Central memory CD8-positive, alpha-beta T cell (primary cell): ENCODE measurements at regions not wholly inside any gene's neighbourhood (a gene's known extent, or its start where the extent isn't known, plus 50 kb on each side); places are given as distances from the start of the nearest gene placed in this dataset.
"Not testable (repeated sequence)": the region's sequence is repeated elsewhere in the genome, so short reads cannot be mapped to it uniquely, and the experiment has no call there.

Experiments
- ATAC-seq: fragments of 150-1000 bp; cut with Tn5 transposase; replicated peaks from 2 replicates; pipeline ENCODE4 v1.10.0; 2022; ENCODE audit warnings: mild to moderate bottlenecking, moderate FRiP score, moderate number of reproducible peaks; ENCODE audit not compliant: poor library complexity, severe bottlenecking; ENCODE audit errors: extremely low read depth
- DNase-seq, 2 donors: peaks; one replicate each; pipeline ENCODE4 v3.0.0; 2021; ENCODE audit warnings: low spot score in 2 of 2
- H3K27ac Mint-ChIP-seq: one replicate; pipeline ENCODE4 v1.8.0; 2022; ENCODE audit warnings: low read depth, mild to moderate bottlenecking, moderate library complexity, mixed read lengths
- H3K27me3 Mint-ChIP-seq: one replicate; pipeline ENCODE4 v1.8.0; 2022; ENCODE audit warnings: mixed read lengths
- H3K36me3 Mint-ChIP-seq: one replicate; pipeline ENCODE4 v1.8.0; 2022; ENCODE audit warnings: mild to moderate bottlenecking, moderate library complexity, mixed read lengths; ENCODE audit not compliant: insufficient read depth
- H3K4me1 Mint-ChIP-seq: one replicate; pipeline ENCODE4 v1.8.0; 2022; ENCODE audit warnings: mixed read lengths
- H3K4me3 Mint-ChIP-seq: one replicate; pipeline ENCODE4 v1.8.0; 2022; ENCODE audit warnings: mild to moderate bottlenecking, moderate library complexity, mixed read lengths
- H3K9me3 Mint-ChIP-seq: one replicate; pipeline ENCODE4 v1.8.0; 2022; ENCODE audit warnings: mixed read lengths

GRCh38 chr19:20367811-20368294, 197.7 kb downstream of the ZNF737 start:
- Mint-ChIP-seq H3K27me3 (peaks cover 6% of the 10 kb centered on the region), H3K4me1 (no peaks in the 10 kb centered on the region), H3K27ac (no peak overlapping the region), H3K4me3 (no peak overlapping the region), H3K36me3 (peaks cover 3% of the 10 kb centered on the region), H3K9me3 (peaks cover 6% of the 10 kb centered on the region)
- ATAC-seq = no peak
- no peak for DNase-seq

- no peaks in the 10 kb centered on the region for H3K36me3 Mint-ChIP-seq
- ATAC-seq = no peak
- no peaks in the 10 kb centered on the region for H3K4me1 Mint-ChIP-seq
- H3K9me3 Mint-ChIP-seq = peaks cover 1% of the 10 kb centered on the region
- H3K27ac Mint-ChIP-seq = no peak overlapping the region
- DNase-seq = no peak
- peaks cover 6% of the 10 kb centered on the region for H3K27me3 Mint-ChIP-seq
- no peak overlapping the region for H3K4me3 Mint-ChIP-seq
Measured at GRCh38 chr19:20365146-20365545, 198.1 kb downstream of the ZNF486 start.

- ATAC-seq (no peak), DNase-seq (no peak)
- Mint-ChIP-seq H3K4me1 (no peaks in the 10 kb centered on the region), H3K4me3 (no peak overlapping the region), H3K27ac (no peak overlapping the region), H3K27me3 (no peaks in the 10 kb centered on the region), H3K9me3 (no peaks in the 10 kb centered on the region), H3K36me3 (no peaks in the 10 kb centered on the region)
Measured at GRCh38 chr19:20359933-20360720, 193.1 kb downstream of the ZNF486 start.

GRCh38 chr19:20358841-20359465, 191.9 kb downstream of the ZNF486 start:
- H3K4me1 Mint-ChIP-seq, H3K36me3 Mint-ChIP-seq, ATAC-seq, H3K27ac Mint-ChIP-seq, H3K9me3 Mint-ChIP-seq, H3K27me3 Mint-ChIP-seq, H3K4me3 Mint-ChIP-seq, DNase-seq: not testable (repeated sequence)

- ATAC-seq (no peak), DNase-seq (no peak)
- Mint-ChIP-seq H3K4me1 (no peaks in the 10 kb centered on the region), H3K27ac (no peak overlapping the region), H3K27me3 (no peaks in the 10 kb centered on the region), H3K9me3 (no peaks in the 10 kb centered on the region), H3K36me3 (no peaks in the 10 kb centered on the region), H3K4me3 (no peak overlapping the region)
Measured at GRCh38 chr19:20357921-20358320, 190.9 kb downstream of the ZNF486 start.

GRCh38 chr19:20351244-20351643, 184.2 kb downstream of the ZNF486 start:
- no peaks in the 10 kb centered on the region for H3K36me3 Mint-ChIP-seq
- H3K4me3 Mint-ChIP-seq = no peak overlapping the region
- H3K9me3 Mint-ChIP-seq = no peaks in the 10 kb centered on the region
- H3K4me1 Mint-ChIP-seq = no peaks in the 10 kb centered on the region
- DNase-seq (no peak), ATAC-seq (no peak)
- H3K27ac Mint-ChIP-seq = no peak overlapping the region
- H3K27me3 Mint-ChIP-seq = no peaks in the 10 kb centered on the region

- H3K36me3 Mint-ChIP-seq = no peaks in the 10 kb centered on the region
- ATAC-seq (no peak), DNase-seq (no peak)
- no peaks in the 10 kb centered on the region for H3K4me1 Mint-ChIP-seq
- H3K9me3 Mint-ChIP-seq = no peaks in the 10 kb centered on the region
- H3K27ac Mint-ChIP-seq = no peak overlapping the region
- H3K4me3 Mint-ChIP-seq = no peak overlapping the region
- no peaks in the 10 kb centered on the region for H3K27me3 Mint-ChIP-seq
Measured at GRCh38 chr19:20349206-20349605, 182.2 kb downstream of the ZNF486 start.

- Mint-ChIP-seq H3K36me3 (no peaks in the 10 kb centered on the region), H3K4me3 (no peak overlapping the region), H3K4me1 (no peaks in the 10 kb centered on the region), H3K27me3 (peaks cover 7% of the 10 kb centered on the region), H3K9me3 (no peaks in the 10 kb centered on the region), H3K27ac (no peak overlapping the region)
- DNase-seq (no peak), ATAC-seq (no peak)
Measured at GRCh38 chr19:20339444-20339843, 172.4 kb downstream of the ZNF486 start.

- Mint-ChIP-seq H3K27ac (no peak overlapping the region), H3K4me1 (no peaks in the 10 kb centered on the region), H3K9me3 (no peaks in the 10 kb centered on the region), H3K27me3 (peaks cover 7% of the 10 kb centered on the region), H3K4me3 (no peak overlapping the region), H3K36me3 (no peaks in the 10 kb centered on the region)
- ATAC-seq (no peak), DNase-seq (no peak)
Measured at GRCh38 chr19:20334760-20335159, 167.7 kb downstream of the ZNF486 start.

GRCh38 chr19:20333508-20333907, 166.5 kb downstream of the ZNF486 start:
- Mint-ChIP-seq H3K36me3 (no peaks in the 10 kb centered on the region), H3K9me3 (no peaks in the 10 kb centered on the region), H3K27ac (no peak overlapping the region), H3K4me3 (no peak overlapping the region), H3K4me1 (no peaks in the 10 kb centered on the region), H3K27me3 (peaks cover 7% of the 10 kb centered on the region)
- ATAC-seq (no peak), DNase-seq (no peak)

GRCh38 chr19:20325151-20325550, 158.1 kb downstream of the ZNF486 start:
- H3K36me3 Mint-ChIP-seq = no peaks in the 10 kb centered on the region
- no peaks in the 10 kb centered on the region for H3K9me3 Mint-ChIP-seq
- ATAC-seq (no peak), DNase-seq (no peak)
- H3K27ac Mint-ChIP-seq = no peak overlapping the region
- H3K27me3 Mint-ChIP-seq = no peaks in the 10 kb centered on the region
- no peaks in the 10 kb centered on the region for H3K4me1 Mint-ChIP-seq
- H3K4me3 Mint-ChIP-seq = no peak overlapping the region

- no peak for ATAC-seq
- Mint-ChIP-seq H3K4me1 (no peaks in the 10 kb centered on the region), H3K27ac (no peak overlapping the region), H3K4me3 (no peak overlapping the region), H3K27me3 (no peaks in the 10 kb centered on the region), H3K36me3 (no peaks in the 10 kb centered on the region), H3K9me3 (no peaks in the 10 kb centered on the region)
- DNase-seq = no peak
Measured at GRCh38 chr19:20321139-20321763, 154.2 kb downstream of the ZNF486 start.

- Mint-ChIP-seq H3K27me3 (no peaks in the 10 kb centered on the region), H3K4me3 (no peak overlapping the region), H3K9me3 (no peaks in the 10 kb centered on the region), H3K27ac (no peak overlapping the region), H3K4me1 (no peaks in the 10 kb centered on the region), H3K36me3 (no peaks in the 10 kb centered on the region)
- DNase-seq = no peak
- no peak for ATAC-seq
Measured at GRCh38 chr19:20320191-20320590, 153.2 kb downstream of the ZNF486 start.
